IMR-90 (cell line): ENCODE measurements at regions not wholly inside any gene's neighbourhood (a gene's known extent, or its start where the extent isn't known, plus 50 kb on each side); places are given as distances from the start of the nearest gene placed in this dataset.

Experiments used
- ATAC-seq: fragments of 200-7000 bp; cut with Tn5 transposase; 2 replicates; pipeline ENCODE4 v1.9.1; 2020; ENCODE audit warnings: low read depth, mild to moderate bottlenecking, moderate library complexity
- BruUV-seq: library from RNA; stranded (reverse); fragments of 400-500 nt; replicated peaks from 2 replicates; lab custom pipeline; 2021; lab: Mats Ljungman, UMichigan
- CTCF ChIA-PET: fragments of 300-600 bp; formaldehyde crosslinking; extraction: SDS; loops from one replicate; lab custom pipeline; 2021; ENCODE audit warnings: antibody characterized with exemption; lab: Yijun Ruan, JAX
- POLR2A ChIA-PET: fragments of 300-600 bp; sonication (Branson Sonifier 250); formaldehyde crosslinking; loops from one replicate; lab custom pipeline; 2022; ENCODE audit warnings: antibody characterized with exemption; ENCODE audit not compliant: unreplicated experiment; lab: Charles Lee
- DNase-seq: peaks from one replicate; pipeline ENCODE4 v3.0.0; 2013
- H2AFZ ChIP-seq: replicated peaks from 2 replicates; pipeline ENCODE3; 2013; ENCODE audit warnings: low read length, mild to moderate bottlenecking; ENCODE audit not compliant: poor library complexity
- H2AK5ac ChIP-seq: 2 replicates; pipeline ENCODE4 v1.6.1; 2013; ENCODE audit warnings: low read depth, low read length, inconsistent platforms
- H2AK9ac ChIP-seq: replicated peaks from 2 replicates; pipeline ENCODE3; 2013; ENCODE audit warnings: mild to moderate bottlenecking, low read depth, low read length, moderate library complexity; ENCODE audit not compliant: poor library complexity
- H2BK120ac ChIP-seq: 2 replicates; pipeline ENCODE4 v1.6.1; 2013; ENCODE audit warnings: low read depth, low read length, inconsistent platforms
- H2BK15ac ChIP-seq: 3 replicates; pipeline ENCODE4 v1.6.1; 2013; ENCODE audit warnings: low read depth, low read length, inconsistent platforms
- H2BK20ac ChIP-seq: 2 replicates; pipeline ENCODE4 v1.6.1; 2013; ENCODE audit warnings: low read depth, mild to moderate bottlenecking, inconsistent platforms, low read length, moderate library complexity
- H2BK5ac ChIP-seq: 2 replicates; pipeline ENCODE4 v1.6.1; 2013; ENCODE audit warnings: mild to moderate bottlenecking, low read depth, low read length, inconsistent platforms; ENCODE audit not compliant: poor library complexity, severe bottlenecking
- H3K14ac ChIP-seq: replicated peaks from 2 replicates; pipeline ENCODE4 v1.6.1; 2013; ENCODE audit warnings: low read depth, low read length, inconsistent platforms
- H3K18ac ChIP-seq: 2 replicates; pipeline ENCODE4 v1.6.1; 2013; ENCODE audit warnings: low read depth, low read length, control low read depth
- H3K23ac ChIP-seq: 2 replicates; pipeline ENCODE4 v1.6.1; 2013; ENCODE audit warnings: low read depth, low read length, inconsistent platforms
- H3K27ac ChIP-seq: 2 replicates; pipeline ENCODE4 v1.5.1; 2013; ENCODE audit warnings: mild to moderate bottlenecking, control low read depth, low read length; ENCODE audit not compliant: insufficient read depth
- H3K27me3 ChIP-seq: 2 replicates; pipeline ENCODE4 v1.6.1; 2013; ENCODE audit warnings: low read length; ENCODE audit not compliant: control insufficient read depth, insufficient read depth
- H3K36me3 ChIP-seq: 2 replicates; pipeline ENCODE4 v1.6.1; 2013; ENCODE audit warnings: low read length, mixed read lengths; ENCODE audit not compliant: control insufficient read depth, insufficient read depth
- H3K4ac ChIP-seq: 2 replicates; pipeline ENCODE4 v1.6.1; 2013; ENCODE audit warnings: low read depth, low read length, inconsistent platforms
- H3K4me1 ChIP-seq: 2 replicates; pipeline ENCODE4 v1.6.1; 2013; ENCODE audit warnings: low read length, mixed read lengths; ENCODE audit not compliant: control insufficient read depth, insufficient read depth
- H3K4me2 ChIP-seq: 2 replicates; pipeline ENCODE4 v1.6.1; 2013; ENCODE audit warnings: low read depth, mild to moderate bottlenecking, control low read depth, low read length, moderate library complexity
- H3K4me3 ChIP-seq: 2 replicates; pipeline ENCODE4 v1.5.1; 2013; ENCODE audit warnings: low read depth, mild to moderate bottlenecking, control low read depth, low read length, moderate library complexity; ENCODE audit not compliant: insufficient read depth
- H3K56ac ChIP-seq: 2 replicates; pipeline ENCODE4 v1.6.1; 2013; ENCODE audit warnings: low read length, inconsistent platforms; ENCODE audit not compliant: insufficient read depth; ENCODE audit errors: extremely low read depth
- H3K79me1 ChIP-seq, 2 experiments: 2 replicates each; pipeline ENCODE4 v1.6.1; 2013; ENCODE audit warnings: low read length in 2 of 2, inconsistent platforms in 1 of 2, low read depth in 1 of 2
- H3K9ac ChIP-seq: 2 replicates; pipeline ENCODE4 v1.6.1; 2013; ENCODE audit warnings: low read depth, low read length, control low read depth
- H3K9me1 ChIP-seq: 2 replicates; pipeline ENCODE4 v1.6.1; 2013; ENCODE audit warnings: low read length, inconsistent platforms; ENCODE audit not compliant: insufficient read depth
- H3K9me3 ChIP-seq: 2 replicates; pipeline ENCODE4 v1.6.1; 2013; ENCODE audit warnings: low read length; ENCODE audit not compliant: control insufficient read depth, insufficient read depth
- H4K20me1 ChIP-seq: 2 replicates; pipeline ENCODE4 v1.6.1; 2013; ENCODE audit warnings: low read length, inconsistent platforms; ENCODE audit not compliant: insufficient read depth
- H4K5ac ChIP-seq: 2 replicates; pipeline ENCODE4 v1.6.1; 2013; ENCODE audit warnings: mild to moderate bottlenecking, low read depth, low read length, control low read depth
- H4K8ac ChIP-seq, 2 experiments: 2 replicates each; pipeline ENCODE4 v1.6.1; 2013; ENCODE audit warnings: low read depth in 2 of 2, low read length in 2 of 2, control low read depth in 1 of 2, inconsistent platforms in 1 of 2
- H4K91ac ChIP-seq: 2 replicates; pipeline ENCODE4 v1.6.1; 2013; ENCODE audit warnings: low read depth, low read length, inconsistent platforms; ENCODE audit not compliant: insufficient read depth
- BHLHE40 ChIP-seq: fragments of 150-350 bp; IDR thresholded peaks from 2 replicates; pipeline ENCODE4 v1.6.1; 2016; ENCODE audit warnings: mild to moderate bottlenecking, low read depth, low read length
- MXI1 ChIP-seq: IDR thresholded peaks from 2 replicates; pipeline ENCODE4 v1.6.1; 2012; ENCODE audit warnings: low read depth, mild to moderate bottlenecking, low read length, moderate library complexity, borderline replicate concordance
- POLR2A ChIP-seq: IDR thresholded peaks from 2 replicates; pipeline ENCODE4 v1.6.1; 2012; ENCODE audit warnings: mild to moderate bottlenecking, low read depth, low read length
- WGBS, 2 experiments: methylation state at CpG; one replicate each; pipeline versions ENCODE4 v1.1.5 to v1.1.7; 2013; ENCODE audit warnings: missing lambda C conversion rate in 2 of 2; ENCODE audit not compliant: insufficient read length in 1 of 2; ENCODE audit errors: extremely low coverage in 2 of 2; 5-methylcytosine and 5-hydroxymethylcytosine counted together
- dilution Hi-C: fragments of 300-500 bp; cut with HindIII; formaldehyde crosslinking; loops from one replicate; pipeline ENCODE4 v1.14.3; 2018; ENCODE audit warnings: low sequenced_read_pairs; ENCODE audit not compliant: unreplicated experiment
- in situ Hi-C: fragments of 300-500 bp; cut with MboI; formaldehyde crosslinking; loops from 3 replicates; pipeline ENCODE4 v1.14.3; 2019; ENCODE audit warnings: low sequenced_read_pairs, inconsistent platforms, mixed read lengths
- intact Hi-C: fragments of 100-400 bp; cut with micrococcal nuclease; formaldehyde crosslinking; loops from 2 replicates; pipeline ENCODE4 v1.10.0; 2022
- TF ChIP-seq, protein P1 (sequence below): fragments of 150-350 bp; IDR thresholded peaks from 2 replicates; pipeline ENCODE4 v1.6.1; 2017; ENCODE audit warnings: mild to moderate bottlenecking, antibody characterized with exemption, low read length, low read depth

DNA sequence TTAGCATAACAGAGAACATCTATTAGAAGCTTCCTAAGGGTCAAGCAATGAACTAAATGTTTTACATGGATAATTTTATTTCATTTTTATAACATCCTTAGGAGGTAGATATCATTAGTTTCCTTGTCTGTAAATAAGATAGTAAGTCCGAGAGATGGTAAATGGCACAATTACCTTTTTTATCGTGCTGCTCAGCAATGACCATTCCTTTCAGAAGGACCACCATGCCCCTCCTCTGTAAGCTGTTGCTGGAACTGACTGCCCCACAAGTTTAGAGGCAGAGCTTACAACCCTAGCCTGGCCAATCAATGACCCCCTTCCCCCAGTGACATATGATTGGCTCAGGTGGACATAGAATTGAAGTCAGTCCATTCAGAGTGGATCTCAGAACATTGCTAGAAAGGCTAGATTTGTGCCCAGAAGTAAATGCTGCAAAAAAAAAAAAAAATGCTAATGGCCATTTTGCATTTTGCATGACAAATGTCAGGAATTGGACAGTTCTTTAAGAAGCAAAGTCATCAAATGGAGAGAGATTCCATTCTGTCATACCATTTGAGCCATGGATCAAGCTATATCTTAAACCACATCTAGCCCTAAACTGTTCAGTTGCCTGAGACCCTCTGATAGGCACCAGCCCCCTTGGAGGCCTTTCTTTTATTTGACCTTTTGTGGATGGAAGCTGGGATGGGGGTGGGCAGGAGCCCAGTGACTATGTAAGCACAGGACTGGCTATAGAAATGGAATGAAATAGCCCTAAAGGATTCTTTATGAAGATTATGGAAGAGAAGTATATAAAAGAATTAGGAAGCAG is 668.3 kb downstream of the UQCRFS1 start:
- peaks cover 24% of the 10 kb centered on the region for H3K9me3 ChIP-seq
- H3K9ac ChIP-seq = no peak overlapping the region
- no peak overlapping the region for H2AK9ac ChIP-seq
- TF ChIP-seq BHLHE40 (no peak), POLR2A (no peak), MXI1 (no peak)
- TF ChIP-seq, protein P1, sequence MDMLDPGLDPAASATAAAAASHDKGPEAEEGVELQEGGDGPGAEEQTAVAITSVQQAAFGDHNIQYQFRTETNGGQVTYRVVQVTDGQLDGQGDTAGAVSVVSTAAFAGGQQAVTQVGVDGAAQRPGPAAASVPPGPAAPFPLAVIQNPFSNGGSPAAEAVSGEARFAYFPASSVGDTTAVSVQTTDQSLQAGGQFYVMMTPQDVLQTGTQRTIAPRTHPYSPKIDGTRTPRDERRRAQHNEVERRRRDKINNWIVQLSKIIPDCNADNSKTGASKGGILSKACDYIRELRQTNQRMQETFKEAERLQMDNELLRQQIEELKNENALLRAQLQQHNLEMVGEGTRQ = no peak
- in situ Hi-C loops = no loop called here
- no peak overlapping the region for H2BK5ac ChIP-seq
- dilution Hi-C loops = no loop called here
- H3K4me3 ChIP-seq = no peak overlapping the region
- H3K36me3 ChIP-seq = no peaks in the 10 kb centered on the region
- H3K4me1 ChIP-seq = no peaks in the 10 kb centered on the region
- intact Hi-C loops = no loop called here
- DNase-seq (no peak), ATAC-seq (no peak)
- no peak overlapping the region for H3K56ac ChIP-seq
- no peak overlapping the region for H4K8ac ChIP-seq
- H2AFZ ChIP-seq = no peak overlapping the region
- H4K91ac ChIP-seq = no peak overlapping the region
- no peak overlapping the region for H3K14ac ChIP-seq
- no peak overlapping the region for H3K27ac ChIP-seq
- no peaks in the 10 kb centered on the region for H4K20me1 ChIP-seq
- ChIA-PET POLR2A (interaction anchor here (0.7 kb wide), 1 partner anchor 198 kb away, joined by 6 read pairs; no protein-coding TSS in a partner anchor), CTCF (no interaction called here)
- no peak overlapping the region for H3K23ac ChIP-seq
- H3K9me1 ChIP-seq = no peaks in the 10 kb centered on the region
- BruUV-seq = no TSS peak
- no peak overlapping the region for H4K5ac ChIP-seq
- H2BK20ac ChIP-seq = no peak overlapping the region
- H2BK120ac ChIP-seq = no peak overlapping the region
- no peak overlapping the region for H2BK15ac ChIP-seq
- WGBS, 2 experiments = no CpG with 5 or more reads among the region's 2 CpGs
- H3K4me2 ChIP-seq = no peak overlapping the region
- H3K18ac ChIP-seq = no peak overlapping the region
- H2AK5ac ChIP-seq = no peak overlapping the region
- H3K27me3 ChIP-seq = no peaks in the 10 kb centered on the region
- no peaks in the 10 kb centered on the region for H3K79me1 ChIP-seq
- H3K4ac ChIP-seq = no peak overlapping the region
